Fibroblast of lung (primary cell): ENCODE measurements at regions not wholly inside any gene's neighbourhood (a gene's known extent, or its start where the extent isn't known, plus 50 kb on each side); places are given as distances from the start of the nearest gene placed in this dataset.

Experiments
- DNase-seq, 2 donors: peaks; one replicate each; pipeline versions ENCODE4 v3.0.0 to v3.0.0-alpha.2; 2010; ENCODE audit warnings: low read depth in 2 of 2
- H2AFZ ChIP-seq: 2 replicates; pipeline ENCODE4 v1.5.1; 2012; ENCODE audit warnings: low read length, control low read depth, inconsistent platforms
- H3K27ac ChIP-seq: 2 replicates; pipeline ENCODE4 v1.5.1; 2011; ENCODE audit warnings: low read length, control low read depth; ENCODE audit not compliant: insufficient read depth
- H3K27me3 ChIP-seq: 2 replicates; pipeline ENCODE4 v1.5.1; 2011; ENCODE audit warnings: mild to moderate bottlenecking, low read length; ENCODE audit not compliant: control insufficient read depth, insufficient read depth
- H3K36me3 ChIP-seq: 2 replicates; pipeline ENCODE4 v1.5.1; 2011; ENCODE audit warnings: low read length; ENCODE audit not compliant: control insufficient read depth, insufficient read depth
- H3K4me1 ChIP-seq: 2 replicates; pipeline ENCODE4 v1.5.1; 2011; ENCODE audit warnings: low read length; ENCODE audit not compliant: control insufficient read depth, insufficient read depth; ENCODE audit errors: extremely low read depth
- H3K4me2 ChIP-seq: 2 replicates; pipeline ENCODE4 v1.5.1; 2011; ENCODE audit warnings: low read length, control low read depth; ENCODE audit not compliant: insufficient read depth; ENCODE audit errors: extremely low read depth
- H3K4me3 ChIP-seq, 4 experiments: fragments of 200-600 bp in 1 of 4; sonication (generic) in 1 of 4; replicated peaks in 1 of 4; 2 replicates each; pipeline ENCODE4 v1.5.1; 2011 to 2016; ENCODE audit warnings: low read length in 4 of 4, low read depth in 3 of 4, mild to moderate bottlenecking in 3 of 4, control low read depth in 2 of 4, inconsistent platforms in 1 of 4, mixed read lengths in 1 of 4; ENCODE audit not compliant: insufficient read depth in 1 of 4; ENCODE audit errors: control extremely low read depth in 1 of 4
- H3K79me2 ChIP-seq: 2 replicates; pipeline ENCODE4 v1.5.1; 2012; ENCODE audit warnings: mild to moderate bottlenecking, low read length, inconsistent platforms; ENCODE audit not compliant: control insufficient read depth, insufficient read depth
- H3K9ac ChIP-seq: 2 replicates; pipeline ENCODE4 v1.5.1; 2011; ENCODE audit warnings: mild to moderate bottlenecking, low read length, control low read depth; ENCODE audit not compliant: insufficient read depth
- H3K9me3 ChIP-seq: 2 replicates; pipeline ENCODE4 v1.5.1; 2012; ENCODE audit warnings: low read depth, low read length; ENCODE audit not compliant: control insufficient read depth, insufficient read depth
- H4K20me1 ChIP-seq: 2 replicates; pipeline ENCODE4 v1.5.1; 2011; ENCODE audit warnings: low read length; ENCODE audit not compliant: control insufficient read depth, insufficient read depth; ENCODE audit errors: extremely low read depth
- CTCF ChIP-seq, 2 donors: IDR thresholded peaks in 1 of 2; conservative IDR thresholded peaks in 1 of 2; 1 replicate in 1 of 2; 2 replicates in 1 of 2; pipeline ENCODE4 v1.5.1; 2011 to 2012; ENCODE audit warnings: low read length in 2 of 2, control low read depth in 1 of 2, inconsistent platforms in 1 of 2, low read depth in 1 of 2, mild to moderate bottlenecking in 1 of 2
- EZH2 ChIP-seq: IDR thresholded peaks from 2 replicates; pipeline ENCODE4 v1.5.1; 2012; ENCODE audit warnings: low read length, control low read depth, mild to moderate bottlenecking; ENCODE audit errors: missing control alignments

- TF ChIP-seq CTCF (conservative IDR thresholded peaks at IDR 0.05 in 1 of 2, IDR thresholded peaks at IDR 0.05 in 1 of 2; ENCODE audit: low read depth in 1 of 2, low read length in 2 of 2) (no peak), EZH2 (no peak)
- no peak overlapping the region for H3K9ac ChIP-seq
- H3K4me3 ChIP-seq, result no peak overlapping the region
- H3K36me3 ChIP-seq, result no peaks in the 10 kb centered on the region
- no peaks in the 10 kb centered on the region for H4K20me1 ChIP-seq
- DNase-seq, result no peak
- H3K4me2 ChIP-seq, result no peak overlapping the region
- no peaks in the 10 kb centered on the region for H3K9me3 ChIP-seq
- no peak overlapping the region for H3K27ac ChIP-seq
- no peaks in the 10 kb centered on the region for H3K79me2 ChIP-seq
- no peak overlapping the region for H2AFZ ChIP-seq
- H3K27me3 ChIP-seq, result no peaks in the 10 kb centered on the region
- H3K4me1 ChIP-seq, result no peaks in the 10 kb centered on the region
Observed at GRCh38 chr4:89177807-89178206, 66.5 kb downstream of the TIGD2 start.

- H3K4me2 ChIP-seq, result no peak overlapping the region
- no peaks in the 10 kb centered on the region for H3K79me2 ChIP-seq
- no peaks in the 10 kb centered on the region for H3K27me3 ChIP-seq
- H3K4me1 ChIP-seq, result no peaks in the 10 kb centered on the region
- H3K4me3 ChIP-seq, result no peak overlapping the region
- no peak overlapping the region for H3K27ac ChIP-seq
- TF ChIP-seq CTCF (conservative IDR thresholded peaks at IDR 0.05 in 1 of 2, IDR thresholded peaks at IDR 0.05 in 1 of 2; ENCODE audit: low read depth in 1 of 2, low read length in 2 of 2) (no peak), EZH2 (no peak)
- no peak overlapping the region for H2AFZ ChIP-seq
- H3K9ac ChIP-seq, result no peak overlapping the region
- no peaks in the 10 kb centered on the region for H3K9me3 ChIP-seq
- H3K36me3 ChIP-seq, result no peaks in the 10 kb centered on the region
- no peak for DNase-seq
- no peaks in the 10 kb centered on the region for H4K20me1 ChIP-seq
Observed at GRCh38 chr4:89184407-89184806, 73.1 kb downstream of the TIGD2 start.
